ENCODE measurements at regions not wholly inside any gene's neighbourhood (a gene's known extent, or its start where the extent isn't known, plus 50 kb on each side); places are given as distances from the start of the nearest gene placed in this dataset.
A peak's percentile ranks its signal among the peaks of the same experiment; 100 is the strongest.

GRCh38 chr13:91086936-91087716 is 260.4 kb upstream of the MIR17HG start:
- no peak for DNase-seq (ENCODE audit: low spot score)

- no peak for DNase-seq (ENCODE audit: low spot score)
Measured at GRCh38 chr13:91097269-91097668, 250.2 kb upstream of the MIR17HG start.

GRCh38 chr13:91099877-91100276 is 247.6 kb upstream of the MIR17HG start:
- no peak for DNase-seq (ENCODE audit: low spot score)

GRCh38 chr13:91100944-91101343 is 246.5 kb upstream of the MIR17HG start:
- DNase-seq (ENCODE audit: low spot score), result no peak

- no peak for DNase-seq (ENCODE audit: low spot score)
Measured at GRCh38 chr13:91101381-91101780, 246.1 kb upstream of the MIR17HG start.

DNA sequence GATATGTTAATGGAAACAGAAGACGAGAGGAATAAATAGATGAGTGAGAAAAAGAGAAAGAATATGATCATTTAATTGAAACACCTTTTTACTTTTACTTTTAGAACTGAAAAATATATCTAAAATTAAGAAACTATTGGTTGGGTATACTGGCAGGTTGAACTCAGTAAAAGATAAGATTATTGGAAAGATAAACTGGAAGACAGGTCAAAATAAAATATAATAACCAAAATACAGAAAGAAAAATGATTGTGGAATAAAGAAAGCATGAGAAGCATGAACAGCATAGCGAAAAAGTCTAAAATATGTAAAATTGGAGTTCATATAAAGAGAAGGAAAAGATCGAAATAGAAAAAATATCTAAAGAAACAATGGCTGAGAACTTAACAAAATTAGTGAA is 242.2 kb upstream of the MIR17HG start:
- DNase-seq (ENCODE audit: low spot score), result no peak

- no peak for DNase-seq (ENCODE audit: low spot score)
Measured at GRCh38 chr13:91106565-91106964, 240.9 kb upstream of the MIR17HG start.

DNA sequence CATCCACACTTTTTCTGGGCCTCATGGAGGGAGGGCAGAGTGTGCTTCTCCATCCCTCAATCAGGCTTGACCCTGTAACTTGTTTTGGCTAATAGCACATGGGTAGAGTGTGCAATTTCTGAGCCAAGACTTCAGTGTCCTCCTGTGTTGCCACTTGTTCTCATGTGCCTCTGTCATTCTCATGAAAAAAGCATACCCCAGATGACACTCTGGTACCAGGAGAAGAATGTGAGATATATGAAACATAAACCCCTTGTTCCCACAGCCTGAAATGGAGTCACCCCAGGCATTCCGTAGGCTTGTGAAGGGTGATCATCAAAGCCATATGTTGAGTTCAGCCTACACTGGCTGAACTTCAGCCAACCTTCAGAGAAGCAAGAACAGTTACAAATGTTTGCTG is 239.2 kb upstream of the MIR17HG start:
- DNase-seq (ENCODE audit: low spot score), result no peak

GRCh38 chr13:91111476-91112200 is 235.8 kb upstream of the MIR17HG start:
- no peak for DNase-seq (ENCODE audit: low spot score)

- DNase-seq (ENCODE audit: low spot score), result no peak
Measured at GRCh38 chr13:91112201-91112923, 235.1 kb upstream of the MIR17HG start.

GRCh38 chr13:91112924-91113277 is 234.6 kb upstream of the MIR17HG start:
- no peak for DNase-seq (ENCODE audit: low spot score)

GRCh38 chr13:91115776-91116175 is 231.7 kb upstream of the MIR17HG start:
- DNase-seq (ENCODE audit: low spot score), result no peak

GRCh38 chr13:91117351-91117750 is 230.1 kb upstream of the MIR17HG start:
- DNase-seq (ENCODE audit: low spot score), result no peak

GRCh38 chr13:91119643-91120042 is 227.8 kb upstream of the MIR17HG start:
- no peak for DNase-seq (ENCODE audit: low spot score)

DNA sequence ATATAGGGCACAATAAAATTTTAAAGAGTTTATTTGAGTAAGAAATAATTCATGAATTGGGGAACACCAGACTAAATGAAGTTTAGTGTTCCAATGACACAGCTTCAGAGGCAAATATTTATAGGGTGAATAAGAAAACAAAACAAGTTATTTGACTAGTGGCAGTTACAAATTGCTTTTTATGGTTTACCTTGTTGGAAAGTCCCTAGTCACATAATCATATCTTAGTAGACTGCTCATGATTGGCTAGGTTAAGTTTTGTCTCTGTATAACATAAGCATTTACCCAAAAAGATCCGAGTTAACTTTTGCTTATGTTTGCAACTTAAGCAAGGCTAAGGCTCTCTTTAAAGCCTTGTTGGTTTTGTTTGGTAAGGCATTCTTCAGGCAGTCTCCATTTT is 224.7 kb upstream of the MIR17HG start:
- no peak for DNase-seq (ENCODE audit: low spot score)

GRCh38 chr13:91123456-91124127 is 223.9 kb upstream of the MIR17HG start:
- DNase-seq (ENCODE audit: low spot score), result no peak

DNA sequence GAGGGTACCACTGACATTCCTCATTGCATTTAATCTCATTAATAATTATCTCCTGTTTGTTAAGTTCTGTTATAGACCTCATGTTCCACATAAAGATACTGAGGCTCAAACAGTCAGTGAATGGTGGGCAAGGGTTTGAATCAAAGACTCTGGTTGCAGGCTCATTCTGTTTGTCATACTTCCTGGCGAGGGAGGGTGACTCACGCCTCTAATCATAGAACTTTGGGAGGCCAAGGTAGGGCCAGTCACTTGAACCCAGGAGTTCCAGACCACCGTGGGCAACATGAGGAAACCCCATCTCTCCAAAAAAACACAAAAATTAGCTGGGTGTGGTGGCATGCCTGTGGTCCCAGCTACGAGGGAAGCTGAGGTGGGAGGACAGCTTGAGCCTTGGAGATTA is 220.7 kb upstream of the MIR17HG start:
- DNase-seq (ENCODE audit: low spot score), result no peak

GRCh38 chr13:91127995-91128394 is 219.5 kb upstream of the MIR17HG start:
- DNase-seq (ENCODE audit: low spot score), result no peak

- no peak for DNase-seq (ENCODE audit: low spot score)
Measured at GRCh38 chr13:91132381-91132780, 215.1 kb upstream of the MIR17HG start.

GRCh38 chr13:91132786-91133185 is 214.7 kb upstream of the MIR17HG start:
- DNase-seq (ENCODE audit: low spot score), result no peak

DNA sequence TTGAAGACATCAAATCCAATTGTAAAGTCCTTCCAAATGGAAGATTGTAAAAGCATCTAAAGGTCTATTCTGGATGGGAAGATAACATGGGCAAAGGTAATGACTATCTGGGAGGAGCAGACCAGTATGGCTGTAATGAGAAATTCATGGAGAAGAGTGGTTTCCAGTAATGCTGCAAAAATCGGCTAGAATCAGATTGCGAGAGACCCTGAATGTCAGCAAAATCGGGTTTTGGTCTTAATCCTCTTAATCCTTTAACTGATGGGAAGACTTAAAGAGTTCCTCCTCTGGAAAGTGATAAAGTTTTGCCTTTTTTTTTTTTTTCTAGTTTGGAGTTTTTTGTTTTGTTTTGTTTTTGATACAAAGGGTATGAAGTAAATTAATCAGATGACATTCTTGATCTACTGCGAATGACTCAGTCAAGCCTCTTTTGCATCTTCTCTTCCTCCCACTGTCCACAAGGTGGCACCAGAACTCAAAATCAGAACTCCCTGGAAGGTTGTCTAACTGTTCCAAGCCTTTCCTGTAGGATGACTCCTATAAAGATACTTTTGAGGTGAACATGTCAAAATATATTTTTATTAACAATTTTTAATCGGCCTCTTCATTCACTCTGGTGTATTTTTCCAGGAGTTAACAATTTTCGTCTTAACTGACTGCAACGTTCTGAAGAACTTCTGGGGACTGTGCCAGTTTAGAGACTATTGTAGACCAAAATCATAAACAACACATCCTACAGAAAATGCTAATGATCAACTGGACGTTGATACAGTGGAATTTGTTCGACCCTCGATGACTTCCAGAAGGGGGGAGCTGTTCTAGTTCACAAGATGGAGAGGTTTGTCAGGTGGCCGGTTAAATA is 213.3 kb upstream of the MIR17HG start:
- DNase-seq (ENCODE audit: low spot score), result peak; percentile 17

GRCh38 chr13:91134803-91135184 is 212.7 kb upstream of the MIR17HG start:
- no peak for DNase-seq (ENCODE audit: low spot score)
